ENCODE measurements at regions not wholly inside any gene's neighbourhood (a gene's known extent, or its start where the extent isn't known, plus 50 kb on each side); places are given as distances from the start of the nearest gene placed in this dataset.
"Not testable (repeated sequence)": the region's sequence is repeated elsewhere in the genome, so short reads cannot be mapped to it uniquely, and the experiment has no call there.

DNA sequence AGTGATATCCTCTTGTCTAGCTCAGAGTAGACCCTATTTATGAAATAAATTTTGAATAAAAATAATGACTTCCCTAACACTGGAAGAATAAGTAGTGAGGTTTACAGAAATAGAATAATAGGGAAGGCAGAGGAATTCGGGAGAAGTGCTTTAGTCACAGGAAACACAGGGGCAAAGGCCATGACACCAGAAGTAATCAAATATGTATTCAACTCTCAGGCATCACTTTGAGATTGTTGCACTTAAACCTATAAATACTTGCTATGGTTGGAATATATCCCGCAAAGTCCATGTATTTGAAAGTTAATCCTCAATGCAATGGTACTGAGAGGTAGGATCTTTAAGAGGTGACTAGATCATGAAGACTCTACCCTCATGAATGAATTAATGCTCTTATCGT, 166.8 kb downstream of the YIPF5 start:
- no peak for DNase-seq

DNA sequence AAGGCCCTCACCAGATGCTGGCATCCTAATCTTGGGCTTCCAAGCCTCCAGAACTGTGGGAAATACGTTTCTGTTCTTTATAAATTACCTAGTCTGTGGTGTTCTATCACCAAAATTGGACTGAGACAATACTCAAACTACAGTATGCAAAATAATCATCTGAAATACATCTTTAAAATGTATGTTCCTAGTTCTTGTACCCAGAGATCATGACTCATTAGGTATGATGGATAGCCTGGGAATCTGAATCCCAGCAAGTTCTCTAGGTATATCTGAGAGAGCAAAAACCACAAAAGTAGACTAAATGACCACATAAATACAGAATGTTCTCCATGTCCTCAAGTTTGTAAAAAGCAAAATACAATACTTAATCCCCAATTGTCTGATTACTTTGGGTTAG, 166.3 kb downstream of the YIPF5 start:
- DNase-seq = no peak

DNA sequence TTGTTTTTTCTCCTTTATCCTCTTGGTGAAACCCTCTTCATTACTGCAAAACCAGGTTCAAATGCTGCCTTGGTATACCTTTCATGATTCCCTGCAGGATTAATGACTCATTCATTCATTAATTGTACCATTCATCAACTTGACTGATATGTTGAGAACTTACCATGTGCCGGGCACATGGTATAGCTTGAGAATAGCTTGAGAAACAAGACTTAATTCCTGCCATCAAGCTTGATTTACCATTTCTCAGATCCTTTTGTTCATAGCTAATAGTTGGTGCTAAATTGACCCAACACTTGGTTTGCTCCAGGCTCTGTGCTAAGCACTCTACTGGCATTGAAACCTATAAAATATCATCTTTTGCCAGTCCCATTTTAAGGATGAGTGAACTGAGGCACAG, 165.7 kb downstream of the YIPF5 start:
- no peak for DNase-seq

DNA sequence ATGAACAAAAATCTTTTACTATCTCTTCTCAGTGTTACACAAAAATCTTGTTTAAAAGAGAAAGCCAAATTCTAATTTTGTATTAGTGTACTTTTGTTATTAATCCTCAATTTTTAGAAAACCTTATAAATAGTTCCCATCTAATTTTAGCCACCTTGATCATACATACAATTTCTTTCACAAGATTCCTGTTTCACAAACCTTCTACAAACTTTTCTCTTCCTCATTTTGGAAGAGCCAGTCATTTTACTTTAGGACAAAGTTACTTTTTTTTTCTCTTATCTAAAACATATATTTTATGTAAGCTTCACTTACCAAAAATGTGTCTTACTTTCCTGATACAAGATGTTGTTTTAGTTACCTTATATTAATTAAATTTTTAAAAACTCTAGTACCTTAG, 161.3 kb downstream of the YIPF5 start:
- DNase-seq = no peak

DNA sequence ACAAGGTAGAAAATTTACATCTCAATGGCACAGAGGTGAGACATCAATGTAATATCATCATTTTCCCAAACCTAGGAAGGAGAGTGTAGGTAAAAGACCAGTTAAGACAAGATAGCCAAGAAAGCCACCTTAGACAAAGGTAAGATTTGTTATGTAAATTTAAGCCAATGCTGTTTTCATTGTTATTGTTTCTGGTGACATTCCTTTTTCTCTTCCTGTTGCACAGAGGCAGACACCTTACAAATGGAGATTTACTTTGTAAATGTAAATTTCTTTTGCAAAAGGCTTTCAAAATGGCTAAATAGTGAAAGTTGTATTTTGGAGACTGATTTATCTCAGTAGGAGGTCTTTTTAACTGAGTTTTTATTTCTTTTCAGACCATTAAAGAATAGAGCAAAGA, 159.1 kb downstream of the YIPF5 start:
- DNase-seq = no peak

DNA sequence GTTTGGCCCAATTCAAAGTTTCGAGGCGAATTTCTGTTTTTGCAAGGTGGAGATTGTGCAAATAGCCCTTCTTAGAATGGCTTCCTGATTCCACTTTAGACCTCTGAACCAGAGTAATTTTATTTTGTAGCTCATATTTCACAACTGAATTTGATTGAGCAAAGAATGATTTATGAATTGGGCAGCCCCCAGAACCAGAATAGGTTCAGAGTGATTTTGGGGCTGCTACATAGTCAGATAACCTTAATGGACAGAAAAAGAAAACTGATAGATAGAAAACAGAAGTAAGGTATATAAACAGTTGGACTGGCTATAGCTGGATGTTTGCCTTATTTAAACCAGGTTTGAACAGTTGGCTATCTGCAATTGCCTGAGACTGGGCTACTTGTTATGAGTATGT, 156.6 kb downstream of the YIPF5 start:
- no peak for DNase-seq

DNA sequence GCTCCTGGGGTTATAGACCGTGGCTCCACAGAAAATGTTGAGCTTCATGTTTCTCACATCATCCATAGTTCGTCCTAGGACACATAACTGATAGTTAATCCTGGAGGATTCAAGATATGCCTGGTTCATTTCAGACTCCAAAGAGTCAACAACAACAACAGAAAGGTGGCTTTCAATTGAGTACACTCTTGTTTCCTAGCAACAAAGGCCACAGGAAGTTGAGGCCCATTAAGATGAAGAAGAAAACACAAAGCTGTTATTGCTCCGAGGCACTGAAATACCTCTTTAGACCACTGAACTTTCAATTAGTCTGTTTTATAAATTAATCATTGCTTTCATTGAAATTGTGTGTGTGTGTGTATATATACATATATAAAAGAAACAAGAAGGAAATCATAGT, 154.5 kb downstream of the YIPF5 start:
- no peak for DNase-seq

DNA sequence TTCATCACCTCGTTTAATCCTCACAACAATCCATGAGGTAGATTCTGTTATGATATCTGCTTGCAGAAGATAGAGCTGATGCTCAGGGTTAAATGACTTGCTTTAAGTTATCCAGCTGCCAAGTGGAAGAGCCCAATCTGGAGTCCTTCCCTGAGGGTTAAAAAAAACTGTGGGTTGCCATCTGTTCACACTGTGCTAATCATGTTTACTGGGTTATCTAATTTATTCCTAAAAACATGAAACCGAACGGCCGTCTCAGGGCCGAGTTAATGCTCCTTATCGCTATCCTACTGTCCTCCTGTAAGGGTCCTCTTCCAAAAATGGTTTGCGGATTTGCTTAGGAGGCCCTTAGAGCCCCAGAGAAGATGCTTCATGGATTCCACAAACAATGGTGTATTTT, 153.3 kb downstream of the YIPF5 start:
- DNase-seq = no peak

DNA sequence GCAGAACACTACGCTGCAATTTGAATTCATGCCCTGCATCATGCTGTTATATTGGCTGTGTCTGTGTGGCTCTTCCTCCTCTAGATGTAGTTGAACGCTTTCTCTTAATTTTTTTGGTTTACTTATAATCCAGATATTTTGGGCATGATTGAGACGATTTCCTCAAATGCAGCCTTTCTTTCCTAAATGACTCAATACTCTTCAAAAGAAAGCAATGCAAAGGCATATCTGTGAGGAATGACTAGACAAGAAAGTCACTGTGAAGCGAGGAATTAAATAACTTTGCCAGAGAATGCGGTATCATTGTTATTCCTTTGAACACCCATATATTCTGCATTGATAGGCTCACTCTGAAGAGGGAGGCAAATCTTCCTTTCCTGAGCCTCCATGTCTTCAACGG, 152.8 kb downstream of the YIPF5 start:
- DNase-seq = no peak

DNA sequence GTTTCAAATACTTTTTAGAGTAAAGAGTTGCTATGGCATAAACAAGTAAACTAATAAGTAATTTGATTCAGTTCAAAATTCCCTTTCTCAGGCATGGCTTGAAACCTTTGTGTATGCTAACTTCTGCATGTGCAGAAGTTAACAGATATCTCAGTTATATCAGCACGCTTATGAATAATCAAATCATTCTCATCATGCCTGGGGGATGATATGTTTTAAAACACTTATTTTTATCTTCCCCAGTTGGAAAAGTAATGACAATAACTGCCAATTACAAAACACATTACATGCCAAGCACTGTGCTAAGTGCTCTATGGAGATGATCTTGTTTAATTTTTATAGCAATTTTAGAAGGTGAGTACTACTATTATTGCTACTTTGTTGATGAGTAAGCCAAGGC, 146.4 kb downstream of the YIPF5 start:
- no peak for DNase-seq

DNA sequence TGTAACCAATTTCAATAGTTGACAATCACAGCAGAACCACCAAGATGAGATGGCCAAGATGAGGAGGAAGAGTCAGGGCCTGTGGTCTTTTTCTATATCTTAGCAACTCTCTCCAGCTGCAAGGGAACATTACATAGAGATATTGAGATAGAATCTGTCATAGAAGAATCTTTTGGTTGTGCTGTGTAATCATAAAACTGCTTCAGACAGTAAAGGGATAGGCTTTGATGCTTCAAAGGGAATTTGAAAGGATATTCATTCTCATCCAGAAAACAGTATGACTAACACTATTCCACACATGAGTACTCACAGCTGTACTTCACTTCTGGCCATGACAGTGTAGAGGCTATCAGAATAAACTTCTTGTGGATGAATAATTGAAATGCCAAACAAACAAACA, 145.9 kb downstream of the YIPF5 start:
- no peak for DNase-seq

DNA sequence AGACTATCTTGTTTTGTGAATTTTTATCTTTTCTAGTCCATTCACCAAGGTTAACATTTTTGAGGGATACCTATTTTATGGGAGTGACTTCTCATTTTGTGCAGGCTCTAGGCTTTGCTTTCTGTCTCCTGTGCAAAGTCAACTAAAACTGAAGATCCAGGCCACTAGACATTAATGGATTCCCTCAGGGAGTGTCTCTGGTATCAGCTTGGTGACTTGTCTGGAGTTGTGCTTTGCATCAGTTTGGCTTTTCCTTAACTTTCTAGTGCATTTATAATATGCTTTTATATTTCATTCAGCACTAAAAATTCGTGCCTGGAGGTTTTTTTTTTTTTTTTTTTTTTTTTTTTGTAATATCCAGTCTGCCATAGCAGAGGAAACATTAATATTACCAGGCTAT, 144.2 kb downstream of the YIPF5 start:
- no peak for DNase-seq

DNA sequence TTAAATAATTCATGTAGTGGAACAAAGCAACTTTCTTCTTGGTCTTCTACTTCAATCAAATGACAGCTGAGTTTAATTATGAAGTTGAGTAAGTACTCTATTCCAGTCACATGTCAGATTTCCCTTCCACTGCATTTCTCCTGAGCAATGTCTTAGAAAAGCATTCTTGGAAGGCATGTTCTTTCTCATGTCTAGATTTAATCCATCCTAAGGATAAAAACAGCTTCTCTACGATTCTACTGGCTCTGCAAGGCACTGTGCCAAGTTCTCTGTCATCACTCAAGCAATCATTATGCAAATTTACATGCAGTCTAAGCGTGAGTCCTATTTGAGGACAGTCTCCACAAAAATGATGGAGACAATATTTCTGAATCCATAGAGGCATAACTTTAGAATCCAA, 142.4 kb downstream of the YIPF5 start:
- DNase-seq = peak in 1 of 51 donors; percentile 10

DNA sequence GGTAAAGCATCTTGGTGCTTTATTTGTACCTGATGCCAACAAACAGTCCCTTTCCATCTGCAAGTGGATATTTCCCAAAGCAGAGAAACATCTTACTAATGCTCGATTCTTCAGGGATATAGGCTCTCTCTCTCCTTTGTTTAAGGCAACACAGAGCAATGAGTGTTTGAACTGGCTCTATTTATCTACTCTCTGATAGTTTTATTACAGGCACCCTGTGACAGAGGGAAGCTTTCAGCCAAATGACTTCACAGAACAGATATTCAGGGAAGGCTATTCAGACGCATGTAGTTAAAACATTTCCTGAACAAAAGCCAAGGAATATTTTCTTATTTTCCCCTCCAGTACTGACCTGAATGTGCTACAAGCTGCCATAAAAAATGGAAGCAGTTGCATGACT, 141.8 kb downstream of the YIPF5 start:
- DNase-seq = no peak

DNA sequence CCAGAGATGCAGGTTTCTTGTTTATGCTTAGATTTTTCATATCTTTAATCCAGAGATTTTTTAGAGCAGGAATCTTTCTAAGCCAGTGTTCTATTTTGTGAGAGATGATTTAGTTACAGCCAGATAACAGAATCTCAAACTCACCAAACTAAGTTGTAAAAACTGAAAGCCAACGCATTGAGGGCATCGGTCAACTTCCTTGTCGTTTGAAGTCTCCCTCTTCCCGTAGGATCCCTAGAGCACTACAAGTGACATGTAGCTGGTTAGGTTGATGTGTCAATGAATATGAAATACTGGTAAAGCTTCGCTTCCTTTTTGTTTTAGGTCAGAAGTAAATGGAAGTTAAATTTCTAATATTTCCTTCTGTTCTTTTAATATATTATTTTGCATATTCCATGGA, 139.6 kb downstream of the YIPF5 start:
- DNase-seq = no peak

DNA sequence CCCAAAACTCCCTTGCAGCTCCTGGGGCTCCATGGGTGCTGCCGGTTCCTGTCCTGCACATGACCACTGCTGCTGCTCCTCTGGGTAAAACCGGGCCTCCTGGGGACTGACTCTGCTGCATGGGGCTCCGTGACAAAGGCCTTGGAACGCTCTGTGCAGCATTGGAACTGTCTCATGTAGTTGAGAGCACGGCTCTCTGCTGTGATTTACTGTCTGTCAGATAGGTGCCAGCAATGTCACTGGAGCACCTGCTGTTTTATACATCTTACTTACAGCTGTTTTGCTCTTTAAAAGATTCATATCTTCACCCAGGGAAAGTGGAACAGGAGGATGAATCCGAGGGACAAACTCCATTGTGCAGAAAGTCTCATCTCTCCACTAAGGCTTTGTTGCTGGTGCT, 138.1 kb downstream of the YIPF5 start:
- DNase-seq = no peak

DNA sequence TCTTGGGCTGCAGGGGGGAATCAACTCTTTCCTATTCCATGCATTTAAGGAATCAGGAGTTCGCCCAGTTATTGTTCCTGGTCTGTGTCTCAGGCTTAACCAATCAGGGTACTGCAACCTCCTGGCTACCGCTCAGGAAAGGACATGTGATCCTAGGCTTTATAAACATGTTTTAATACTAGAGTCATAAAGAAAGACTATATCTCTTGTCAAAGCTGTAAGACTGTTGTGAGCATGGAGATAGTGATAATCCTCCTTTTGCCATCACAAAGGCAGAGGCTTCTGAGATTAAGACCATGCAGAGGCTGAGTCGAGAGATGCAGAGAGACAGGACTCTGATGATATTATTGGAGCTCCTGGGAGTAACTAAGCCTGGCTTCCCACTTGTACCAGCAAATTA, 137.0 kb downstream of the YIPF5 start:
- DNase-seq = no peak

DNA sequence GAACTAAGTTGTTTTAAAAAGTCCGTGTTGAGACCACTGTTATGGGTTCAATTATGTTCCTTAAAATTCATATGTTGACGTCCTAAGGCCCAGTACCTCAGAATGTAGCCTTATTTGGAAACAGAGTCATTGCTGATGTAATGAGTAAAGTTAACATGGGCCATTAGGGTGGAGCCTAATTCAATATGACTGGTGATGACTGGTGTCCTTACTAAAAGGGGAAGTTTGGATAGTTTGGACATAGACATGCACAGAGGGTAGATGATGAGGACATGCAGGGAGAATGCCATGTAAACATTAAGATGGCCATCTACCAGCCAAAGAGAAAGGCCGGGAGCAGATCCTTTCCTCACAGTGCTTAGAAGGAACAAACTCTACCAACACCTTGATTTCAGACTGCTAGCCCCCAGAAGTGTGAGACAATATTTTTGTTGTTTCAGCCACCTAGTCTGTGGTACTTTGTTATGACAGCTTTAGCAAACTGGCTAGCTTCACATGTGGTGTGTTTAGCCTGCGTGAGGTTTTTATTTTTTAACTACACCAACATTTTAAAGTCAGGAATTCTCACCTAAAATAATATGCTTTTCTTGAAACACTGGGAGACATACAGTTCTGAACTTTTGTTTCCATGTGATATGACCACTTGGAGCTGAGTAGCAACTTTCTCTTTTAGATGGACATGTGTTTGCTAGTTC, 135.3 kb downstream of the YIPF5 start:
- DNase-seq = no peak

DNA sequence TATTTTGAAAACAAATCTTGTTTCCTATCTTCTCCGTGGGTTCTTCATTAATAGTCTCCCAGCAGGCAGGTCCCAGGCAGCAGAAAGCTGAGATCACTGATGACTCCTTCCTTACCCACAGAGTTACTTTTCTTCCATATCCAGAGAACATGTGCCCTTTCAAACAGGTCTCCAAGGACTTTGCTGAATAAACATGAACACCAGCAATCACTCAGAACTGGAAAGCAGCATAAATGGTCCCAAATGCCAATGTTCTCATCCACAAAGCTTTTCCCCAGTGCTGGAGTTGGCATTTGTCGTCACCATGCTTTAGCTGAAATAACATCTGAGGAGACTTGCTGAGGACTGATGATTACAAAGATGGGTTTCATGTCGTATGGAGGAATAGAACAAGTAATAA, 134.0 kb downstream of the YIPF5 start:
- DNase-seq = no peak

DNA sequence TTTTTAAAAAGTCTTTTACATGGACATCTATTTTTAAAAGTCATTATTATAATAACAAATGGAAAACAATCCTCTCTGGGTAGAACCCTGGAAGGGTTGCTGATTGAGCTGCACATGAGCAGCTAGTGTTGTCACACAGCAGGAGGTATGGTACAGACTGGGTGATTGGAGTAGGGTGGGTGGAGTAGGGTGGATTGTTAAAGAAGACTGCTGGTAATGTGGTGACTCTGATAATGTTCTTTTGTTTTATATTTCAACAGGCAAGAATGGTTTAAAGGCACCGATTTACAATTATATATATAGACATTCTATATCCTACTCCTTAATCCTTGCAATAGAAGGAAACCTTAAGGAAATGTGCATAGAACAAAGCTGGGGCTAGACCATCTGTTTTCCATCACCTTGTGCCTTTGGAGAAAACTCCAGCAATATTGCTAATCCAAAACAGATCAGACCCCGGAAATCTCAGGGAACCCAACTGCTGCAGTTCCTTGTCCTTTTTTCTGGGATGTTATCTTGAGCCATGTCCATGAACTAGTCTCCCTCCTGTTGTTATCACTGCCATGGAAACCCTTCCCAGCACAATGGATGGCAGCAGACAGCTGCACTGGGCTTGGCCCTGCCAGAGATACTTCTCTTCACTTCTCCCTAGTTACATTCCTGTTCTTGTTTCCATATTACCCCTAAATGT, 129.7 kb downstream of the YIPF5 start:
- no peak for DNase-seq

DNA sequence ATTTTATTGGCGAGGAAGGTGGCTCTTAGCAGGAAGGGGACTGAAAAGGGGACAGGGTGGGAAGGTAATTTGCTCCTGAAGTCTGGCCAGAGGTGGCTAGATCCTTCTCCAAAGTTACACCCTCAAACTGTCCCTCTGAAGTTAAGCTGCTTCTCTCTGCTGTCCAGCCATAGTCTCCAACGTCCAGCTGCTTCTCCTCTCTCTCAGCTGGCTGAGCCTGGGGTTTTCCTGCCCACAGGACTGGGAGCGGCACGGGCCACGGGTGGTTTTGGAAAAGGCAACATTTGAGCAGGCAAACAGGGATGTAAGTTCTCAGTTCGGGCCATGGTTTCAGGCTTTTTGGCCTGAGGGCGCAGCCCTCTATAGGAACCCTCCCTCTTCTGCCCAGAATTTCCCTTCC, 128.3 kb downstream of the YIPF5 start:
- DNase-seq = no peak

DNA sequence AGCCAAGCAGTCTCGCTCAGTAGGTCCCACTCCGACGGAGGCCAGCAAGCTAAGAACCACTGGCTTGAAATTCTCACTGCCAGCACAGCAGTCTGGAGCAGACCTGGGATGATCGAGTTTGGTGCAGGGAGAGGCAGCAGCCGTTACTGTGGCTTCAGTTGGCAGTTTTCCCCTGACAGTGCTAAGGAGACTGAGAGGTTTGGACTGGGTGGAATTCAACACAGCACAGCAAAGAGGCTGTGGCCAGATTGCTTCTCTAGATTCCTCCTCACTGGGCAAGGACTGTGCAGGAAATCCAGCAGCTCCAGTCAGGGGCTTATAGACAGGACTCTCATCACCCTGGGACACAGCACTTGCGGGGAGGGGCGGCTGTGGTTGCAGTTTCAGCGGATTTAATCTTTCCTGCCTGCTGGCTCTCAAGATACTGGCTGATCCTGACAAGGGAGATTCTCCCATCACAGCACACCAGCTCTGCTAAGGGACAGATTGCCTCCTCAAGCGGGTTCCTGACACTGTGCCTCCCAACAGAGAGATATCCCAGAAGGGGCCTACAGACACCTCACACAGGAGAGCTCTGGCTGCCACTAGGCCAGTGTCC, 122.1 kb downstream of the YIPF5 start:
- DNase-seq = no peak

DNA sequence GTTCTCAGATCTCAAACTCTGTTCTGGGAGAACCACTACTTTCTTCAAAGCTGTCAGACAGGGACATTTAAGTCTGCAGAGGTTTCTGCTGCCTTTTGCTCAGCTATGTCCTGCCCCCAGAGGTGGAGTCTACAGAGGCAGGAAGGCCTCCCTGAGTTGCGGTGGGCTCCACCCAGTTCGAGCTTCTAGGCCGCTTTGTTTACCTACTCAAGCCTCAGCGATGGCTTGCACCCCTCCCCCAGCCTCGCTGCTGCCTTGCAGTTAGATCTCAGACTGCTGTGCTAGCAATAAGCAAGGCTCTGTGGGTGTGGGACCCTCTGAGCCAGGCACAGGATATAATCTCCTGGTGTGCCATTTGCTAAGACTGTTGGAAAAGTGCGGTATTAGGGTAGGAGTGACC, 115.1 kb downstream of the YIPF5 start:
- not testable (repeated sequence) for DNase-seq

Data from hypothalamus (tissue), 51 donors.